Omental fat pad (tissue), 3 donors: ENCODE measurements at regions not wholly inside any gene's neighbourhood (a gene's known extent, or its start where the extent isn't known, plus 50 kb on each side); places are given as distances from the start of the nearest gene placed in this dataset.

Experiments
- ATAC-seq: fragments of 150-250 bp; one replicate; pipeline ENCODE4 v1.9.1; 2016; ENCODE audit warnings: mild to moderate bottlenecking, moderate library complexity; ENCODE audit not compliant: low FRiP score
- DNase-seq: peaks from one replicate; pipeline ENCODE4 v3.0.0-alpha.2; 2019; ENCODE audit warnings: low spot score
- TF ChIP-seq, protein P1 (sequence below), 3 donors: fragments of 450-650 bp; IDR thresholded peaks; one replicate each; pipeline ENCODE4 v1.5.1; 2016 to 2017; ENCODE audit warnings: antibody characterized with exemption in 3 of 3, mild to moderate bottlenecking in 3 of 3, moderate library complexity in 2 of 3

DNA sequence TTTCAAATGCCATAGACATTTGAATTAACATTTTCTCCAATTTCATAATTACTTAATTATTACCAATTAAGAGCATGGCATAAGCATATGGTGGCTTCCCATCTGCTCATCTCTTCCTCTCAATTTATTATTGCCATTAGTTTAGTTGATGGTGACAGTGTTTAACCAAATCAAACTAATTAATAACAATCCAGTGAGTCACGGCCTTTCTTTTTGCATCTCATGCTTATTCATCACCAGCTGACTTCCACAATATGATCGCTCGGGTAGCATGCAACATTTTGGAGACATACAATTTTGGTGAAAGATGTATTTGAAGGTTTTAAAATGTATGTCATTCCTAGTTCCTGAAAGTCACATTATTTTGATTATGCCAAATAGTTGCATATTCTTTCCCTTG, 172.8 kb upstream of the TACR3 start:
- DNase-seq (no peak), ATAC-seq (no peak)
- TF ChIP-seq, protein P1, sequence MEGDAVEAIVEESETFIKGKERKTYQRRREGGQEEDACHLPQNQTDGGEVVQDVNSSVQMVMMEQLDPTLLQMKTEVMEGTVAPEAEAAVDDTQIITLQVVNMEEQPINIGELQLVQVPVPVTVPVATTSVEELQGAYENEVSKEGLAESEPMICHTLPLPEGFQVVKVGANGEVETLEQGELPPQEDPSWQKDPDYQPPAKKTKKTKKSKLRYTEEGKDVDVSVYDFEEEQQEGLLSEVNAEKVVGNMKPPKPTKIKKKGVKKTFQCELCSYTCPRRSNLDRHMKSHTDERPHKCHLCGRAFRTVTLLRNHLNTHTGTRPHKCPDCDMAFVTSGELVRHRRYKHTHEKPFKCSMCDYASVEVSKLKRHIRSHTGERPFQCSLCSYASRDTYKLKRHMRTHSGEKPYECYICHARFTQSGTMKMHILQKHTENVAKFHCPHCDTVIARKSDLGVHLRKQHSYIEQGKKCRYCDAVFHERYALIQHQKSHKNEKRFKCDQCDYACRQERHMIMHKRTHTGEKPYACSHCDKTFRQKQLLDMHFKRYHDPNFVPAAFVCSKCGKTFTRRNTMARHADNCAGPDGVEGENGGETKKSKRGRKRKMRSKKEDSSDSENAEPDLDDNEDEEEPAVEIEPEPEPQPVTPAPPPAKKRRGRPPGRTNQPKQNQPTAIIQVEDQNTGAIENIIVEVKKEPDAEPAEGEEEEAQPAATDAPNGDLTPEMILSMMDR (IDR thresholded peaks at IDR 0.05) = no peak

DNA sequence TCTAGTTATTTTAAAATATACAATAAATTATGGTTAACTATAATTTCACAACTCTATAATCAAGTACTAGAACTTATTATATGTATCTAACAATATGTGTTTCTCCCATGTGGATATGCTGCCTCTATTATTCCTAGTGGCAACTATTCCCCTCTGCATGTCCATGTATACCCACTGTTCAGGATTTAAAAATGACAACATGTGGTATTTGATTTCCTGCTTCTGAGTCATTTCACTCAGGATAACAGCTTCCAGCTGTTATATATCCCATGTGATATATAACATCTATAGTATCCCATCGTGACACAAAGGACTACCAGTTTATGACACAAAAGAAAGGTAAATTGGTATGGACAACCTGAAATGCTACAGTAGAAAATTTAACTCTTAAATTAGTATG, 167.4 kb upstream of the TACR3 start:
- DNase-seq (no peak), ATAC-seq (no peak)
- TF ChIP-seq, protein P1 (IDR thresholded peaks at IDR 0.05) = no peak

GRCh38 chr4:103885152-103885551, 165.4 kb upstream of the TACR3 start:
- TF ChIP-seq, protein P1 (IDR thresholded peaks at IDR 0.05) = no peak
- DNase-seq (no peak), ATAC-seq (no peak)

DNA sequence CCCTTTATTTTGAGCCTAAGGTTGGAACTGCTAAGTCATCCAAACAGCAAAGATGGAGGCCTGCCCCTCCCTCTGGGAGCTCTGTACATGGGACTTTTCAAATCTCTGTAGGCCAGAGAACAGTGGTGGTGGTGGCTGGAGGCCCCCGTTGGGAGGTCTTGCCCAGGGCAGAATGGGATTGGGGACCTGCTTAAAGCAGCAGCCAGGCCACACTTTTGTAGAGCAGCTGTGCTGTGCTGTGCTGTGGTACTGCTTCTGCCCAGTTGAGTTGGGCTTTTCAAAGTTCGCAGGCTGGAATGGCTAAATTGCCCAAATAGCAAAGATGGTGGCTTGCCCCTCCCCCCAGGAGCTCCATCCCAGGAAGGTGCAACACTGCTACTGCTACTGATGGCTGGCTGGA, 147.5 kb upstream of the TACR3 start:
- TF ChIP-seq, protein P1 (IDR thresholded peaks at IDR 0.05) = no peak
- ATAC-seq (no peak), DNase-seq (no peak)

- TF ChIP-seq, protein P1 (IDR thresholded peaks at IDR 0.05) = no peak
- no peak for ATAC-seq
- DNase-seq = no peak
Measured at GRCh38 chr4:103853627-103854026, 133.8 kb upstream of the TACR3 start.

DNA sequence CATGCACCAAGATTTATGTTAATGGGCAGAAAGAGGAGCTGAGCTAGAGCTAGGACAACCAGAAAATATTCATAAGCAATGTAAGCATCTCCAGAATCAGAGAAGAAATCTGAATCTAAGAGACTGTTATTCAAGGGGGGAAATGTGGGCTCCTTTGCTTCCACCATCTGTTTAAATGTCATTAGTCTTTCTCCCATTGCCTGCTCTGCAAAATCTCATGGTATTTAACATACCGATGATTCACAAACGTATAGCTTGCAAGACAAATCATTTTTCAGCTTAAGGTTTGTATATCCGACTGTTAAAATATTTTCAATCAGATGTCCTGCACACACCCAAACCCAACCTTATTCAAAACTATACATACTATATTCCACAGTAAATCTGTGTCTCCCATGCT, 133.4 kb upstream of the TACR3 start:
- no peak for DNase-seq
- TF ChIP-seq, protein P1 (IDR thresholded peaks at IDR 0.05) = no peak
- no peak for ATAC-seq

DNA sequence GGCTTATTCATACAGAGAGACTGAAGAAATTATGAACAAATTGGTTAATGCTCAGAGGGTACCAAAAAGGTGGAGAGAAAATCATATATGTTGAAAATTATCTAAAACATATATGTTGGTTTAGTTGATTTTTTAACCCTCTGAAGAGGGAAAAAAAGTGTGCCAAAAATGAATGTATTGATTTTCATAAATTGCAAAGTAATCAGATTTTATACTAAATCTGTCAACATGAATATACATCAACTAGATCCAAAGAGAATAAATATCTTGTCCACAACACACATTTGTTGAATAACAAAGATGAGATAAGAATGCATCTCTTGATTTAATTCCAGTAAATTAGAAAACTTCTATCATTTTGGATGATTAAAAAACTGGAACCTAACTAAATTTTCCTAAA, 125.3 kb upstream of the TACR3 start:
- TF ChIP-seq, protein P1 (IDR thresholded peaks at IDR 0.05) = no peak
- DNase-seq = no peak
- no peak for ATAC-seq
